Peyer's patch (tissue), 4 donors: ENCODE measurements at regions not wholly inside any gene's neighbourhood (a gene's known extent, or its start where the extent isn't known, plus 50 kb on each side); places are given as distances from the start of the nearest gene placed in this dataset.
A peak's percentile ranks its signal among the peaks of the same experiment; 100 is the strongest.

ENCODE experiments used
- DNase-seq, 3 donors: peaks; one replicate each; pipeline ENCODE4 v3.0.0-alpha.2; 2017 to 2019
- H3K27ac ChIP-seq, 4 donors: fragments of 200-600 bp; sonication (generic); one replicate each; pipeline ENCODE4 v1.5.1; 2016 to 2019
- H3K27me3 ChIP-seq, 2 donors: fragments of 200-600 bp; sonication (generic); one replicate each; pipeline ENCODE4 v1.5.1; 2019
- H3K36me3 ChIP-seq, 3 donors: fragments of 200-600 bp; sonication (generic); one replicate each; pipeline ENCODE4 v1.5.1; 2016 to 2019
- H3K4me1 ChIP-seq, 4 donors: fragments of 200-600 bp; sonication (generic); one replicate each; pipeline ENCODE4 v1.5.1; 2016 to 2019
- H3K4me3 ChIP-seq, 4 donors: fragments of 200-600 bp; sonication (generic); 1 replicate in 3 of 4; 2 replicates in 1 of 4; pipeline ENCODE4 v1.5.1; 2016 to 2019; ENCODE audit warnings: mild to moderate bottlenecking in 1 of 4
- H3K9me3 ChIP-seq, 4 donors: fragments of 200-600 bp; sonication (generic); one replicate each; pipeline ENCODE4 v1.5.1; 2016 to 2019; ENCODE audit warnings: mild to moderate bottlenecking in 1 of 4
- POLR2A ChIP-seq, 2 donors: fragments of 450-650 bp; IDR thresholded peaks; one replicate each; pipeline ENCODE4 v1.5.1; 2017; ENCODE audit warnings: antibody characterized with exemption in 2 of 2, mild to moderate bottlenecking in 2 of 2, moderate library complexity in 2 of 2
- TF ChIP-seq, protein P1 (sequence below), 6 experiments: fragments of 450-650 bp in 4 of 6; fragments of 200-600 bp in 2 of 6; sonication (generic) in 1 of 6; IDR thresholded peaks; one replicate each; pipeline ENCODE4 v1.5.1; 2017 to 2019; ENCODE audit warnings: antibody characterized with exemption in 6 of 6, mild to moderate bottlenecking in 3 of 6, moderate library complexity in 1 of 6

GRCh38 chr1:65075123-65075976, 72.7 kb upstream of the AK4 start:
- no peaks in the 10 kb centered on the region for H3K27me3 ChIP-seq
- DNase-seq = peak in 2 of 3 donors; percentile 62 to 89
- no peaks in the 10 kb centered on the region for H3K36me3 ChIP-seq
- H3K4me3 ChIP-seq = no peak overlapping the region
- TF ChIP-seq, protein P1, sequence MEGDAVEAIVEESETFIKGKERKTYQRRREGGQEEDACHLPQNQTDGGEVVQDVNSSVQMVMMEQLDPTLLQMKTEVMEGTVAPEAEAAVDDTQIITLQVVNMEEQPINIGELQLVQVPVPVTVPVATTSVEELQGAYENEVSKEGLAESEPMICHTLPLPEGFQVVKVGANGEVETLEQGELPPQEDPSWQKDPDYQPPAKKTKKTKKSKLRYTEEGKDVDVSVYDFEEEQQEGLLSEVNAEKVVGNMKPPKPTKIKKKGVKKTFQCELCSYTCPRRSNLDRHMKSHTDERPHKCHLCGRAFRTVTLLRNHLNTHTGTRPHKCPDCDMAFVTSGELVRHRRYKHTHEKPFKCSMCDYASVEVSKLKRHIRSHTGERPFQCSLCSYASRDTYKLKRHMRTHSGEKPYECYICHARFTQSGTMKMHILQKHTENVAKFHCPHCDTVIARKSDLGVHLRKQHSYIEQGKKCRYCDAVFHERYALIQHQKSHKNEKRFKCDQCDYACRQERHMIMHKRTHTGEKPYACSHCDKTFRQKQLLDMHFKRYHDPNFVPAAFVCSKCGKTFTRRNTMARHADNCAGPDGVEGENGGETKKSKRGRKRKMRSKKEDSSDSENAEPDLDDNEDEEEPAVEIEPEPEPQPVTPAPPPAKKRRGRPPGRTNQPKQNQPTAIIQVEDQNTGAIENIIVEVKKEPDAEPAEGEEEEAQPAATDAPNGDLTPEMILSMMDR (IDR thresholded peaks at IDR 0.05) = peak; percentile 61 to 83 (median 78)
- no peak for TF ChIP-seq POLR2A (IDR thresholded peaks at IDR 0.05)
- H3K9me3 ChIP-seq = no peaks in the 10 kb centered on the region
- no peak overlapping the region for H3K27ac ChIP-seq
- H3K4me1 ChIP-seq = no peaks in the 10 kb centered on the region

DNA sequence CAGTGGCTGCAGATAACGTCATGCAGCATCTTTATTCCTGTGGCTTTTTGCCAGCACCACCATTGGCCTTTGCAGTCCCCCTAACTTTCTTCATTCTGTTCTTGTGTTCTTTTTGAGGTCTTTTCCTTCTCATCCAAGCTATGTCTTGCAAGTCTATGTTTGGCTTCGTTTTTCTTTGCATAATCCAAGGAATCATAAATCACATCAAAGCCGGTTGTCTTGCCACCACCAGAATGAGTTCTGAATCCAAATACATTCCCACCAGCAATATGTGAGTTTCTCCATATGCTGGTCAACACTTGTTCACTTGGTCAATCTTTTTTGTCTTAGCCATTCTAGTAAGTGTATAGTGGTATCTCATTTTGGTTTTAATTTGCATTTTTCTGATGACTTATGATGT, 70.6 kb upstream of the AK4 start:
- H3K27me3 ChIP-seq = no peaks in the 10 kb centered on the region
- H3K27ac ChIP-seq = no peak overlapping the region
- no peaks in the 10 kb centered on the region for H3K4me1 ChIP-seq
- H3K36me3 ChIP-seq = no peaks in the 10 kb centered on the region
- no peak overlapping the region for H3K4me3 ChIP-seq
- no peak for DNase-seq
- TF ChIP-seq, protein P1 (IDR thresholded peaks at IDR 0.05) = no peak
- TF ChIP-seq POLR2A (IDR thresholded peaks at IDR 0.05) = no peak
- H3K9me3 ChIP-seq = no peaks in the 10 kb centered on the region

- H3K4me1 ChIP-seq = no peaks in the 10 kb centered on the region
- no peaks in the 10 kb centered on the region for H3K36me3 ChIP-seq
- no peaks in the 10 kb centered on the region for H3K9me3 ChIP-seq
- H3K27ac ChIP-seq = no peak overlapping the region
- no peak overlapping the region for H3K4me3 ChIP-seq
- no peaks in the 10 kb centered on the region for H3K27me3 ChIP-seq
- TF ChIP-seq, protein P1 (IDR thresholded peaks at IDR 0.05) = no peak
- no peak for TF ChIP-seq POLR2A (IDR thresholded peaks at IDR 0.05)
- DNase-seq = no peak
These were observed 68.1 kb upstream of the AK4 start for GRCh38 chr1:65079941-65080340.

GRCh38 chr1:65082346-65083040, 65.5 kb upstream of the AK4 start:
- Histone ChIP-seq H3K4me3 (no peak overlapping the region), H3K27ac (no peak overlapping the region), H3K4me1 (no peaks in the 10 kb centered on the region), H3K27me3 (no peaks in the 10 kb centered on the region), H3K36me3 (no peaks in the 10 kb centered on the region), H3K9me3 (no peaks in the 10 kb centered on the region)
- TF ChIP-seq, protein P1 (IDR thresholded peaks at IDR 0.05) = no peak
- TF ChIP-seq POLR2A (IDR thresholded peaks at IDR 0.05) = no peak
- no peak for DNase-seq

- TF ChIP-seq, protein P1 (IDR thresholded peaks at IDR 0.05) = no peak
- no peak for TF ChIP-seq POLR2A (IDR thresholded peaks at IDR 0.05)
- no peak for DNase-seq
- H3K9me3 ChIP-seq = no peaks in the 10 kb centered on the region
- no peaks in the 10 kb centered on the region for H3K27me3 ChIP-seq
- no peak overlapping the region for H3K27ac ChIP-seq
- H3K36me3 ChIP-seq = no peaks in the 10 kb centered on the region
- no peak overlapping the region for H3K4me3 ChIP-seq
- H3K4me1 ChIP-seq = no peaks in the 10 kb centered on the region
These were observed 64.6 kb upstream of the AK4 start for GRCh38 chr1:65083263-65083896.
